ENCODE measurements at regions not wholly inside any gene's neighbourhood (a gene's known extent, or its start where the extent isn't known, plus 50 kb on each side); places are given as distances from the start of the nearest gene placed in this dataset.

DNA sequence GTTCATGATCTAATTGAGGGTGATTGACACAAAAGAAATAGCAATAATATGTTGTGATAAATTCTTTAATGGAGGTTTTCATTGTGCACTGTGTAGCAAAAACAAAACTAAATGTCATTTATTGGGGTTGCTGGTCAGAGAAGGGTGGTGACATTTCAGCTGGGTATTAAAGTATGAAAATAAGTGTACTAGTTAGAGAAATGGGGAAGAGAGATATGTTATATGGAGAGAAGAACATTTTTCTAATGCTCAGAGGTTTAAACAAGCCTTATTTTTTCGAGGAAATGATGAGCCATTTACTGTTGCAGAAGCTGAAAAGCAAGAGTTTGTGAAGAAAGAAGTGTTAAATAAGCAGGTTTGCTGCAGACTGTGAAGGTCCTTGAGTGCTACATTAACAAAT, 142.7 kb upstream of the PAQR3 start:
- TF ChIP-seq YY1 (IDR thresholded peaks at IDR 0.05; ENCODE audit: low read depth) = no peak
- no peak for TF ChIP-seq TAF1 (IDR thresholded peaks at IDR 0.05; ENCODE audit: low read depth)
- TF ChIP-seq TCF12 (IDR thresholded peaks at IDR 0.05; ENCODE audit: low read depth) = no peak
- TF ChIP-seq CEBPB (IDR thresholded peaks at IDR 0.05) = no peak
- no peak for TF ChIP-seq EP300 (IDR thresholded peaks at IDR 0.05; ENCODE audit: borderline replicate concordance)
- no peak for TF ChIP-seq CREB1 (IDR thresholded peaks at IDR 0.05; ENCODE audit: low read depth)
- no peak for TF ChIP-seq NFIC (IDR thresholded peaks at IDR 0.05)
- TF ChIP-seq, protein P1, sequence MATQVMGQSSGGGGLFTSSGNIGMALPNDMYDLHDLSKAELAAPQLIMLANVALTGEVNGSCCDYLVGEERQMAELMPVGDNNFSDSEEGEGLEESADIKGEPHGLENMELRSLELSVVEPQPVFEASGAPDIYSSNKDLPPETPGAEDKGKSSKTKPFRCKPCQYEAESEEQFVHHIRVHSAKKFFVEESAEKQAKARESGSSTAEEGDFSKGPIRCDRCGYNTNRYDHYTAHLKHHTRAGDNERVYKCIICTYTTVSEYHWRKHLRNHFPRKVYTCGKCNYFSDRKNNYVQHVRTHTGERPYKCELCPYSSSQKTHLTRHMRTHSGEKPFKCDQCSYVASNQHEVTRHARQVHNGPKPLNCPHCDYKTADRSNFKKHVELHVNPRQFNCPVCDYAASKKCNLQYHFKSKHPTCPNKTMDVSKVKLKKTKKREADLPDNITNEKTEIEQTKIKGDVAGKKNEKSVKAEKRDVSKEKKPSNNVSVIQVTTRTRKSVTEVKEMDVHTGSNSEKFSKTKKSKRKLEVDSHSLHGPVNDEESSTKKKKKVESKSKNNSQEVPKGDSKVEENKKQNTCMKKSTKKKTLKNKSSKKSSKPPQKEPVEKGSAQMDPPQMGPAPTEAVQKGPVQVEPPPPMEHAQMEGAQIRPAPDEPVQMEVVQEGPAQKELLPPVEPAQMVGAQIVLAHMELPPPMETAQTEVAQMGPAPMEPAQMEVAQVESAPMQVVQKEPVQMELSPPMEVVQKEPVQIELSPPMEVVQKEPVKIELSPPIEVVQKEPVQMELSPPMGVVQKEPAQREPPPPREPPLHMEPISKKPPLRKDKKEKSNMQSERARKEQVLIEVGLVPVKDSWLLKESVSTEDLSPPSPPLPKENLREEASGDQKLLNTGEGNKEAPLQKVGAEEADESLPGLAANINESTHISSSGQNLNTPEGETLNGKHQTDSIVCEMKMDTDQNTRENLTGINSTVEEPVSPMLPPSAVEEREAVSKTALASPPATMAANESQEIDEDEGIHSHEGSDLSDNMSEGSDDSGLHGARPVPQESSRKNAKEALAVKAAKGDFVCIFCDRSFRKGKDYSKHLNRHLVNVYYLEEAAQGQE (IDR thresholded peaks at IDR 0.05; ENCODE audit: low read depth) = no peak
- no peak for TF ChIP-seq FOXM1 (IDR thresholded peaks at IDR 0.05; ENCODE audit: borderline replicate concordance, low read depth)
- no peak for TF ChIP-seq TEAD4 (IDR thresholded peaks at IDR 0.05)
- TF ChIP-seq, protein P2, sequence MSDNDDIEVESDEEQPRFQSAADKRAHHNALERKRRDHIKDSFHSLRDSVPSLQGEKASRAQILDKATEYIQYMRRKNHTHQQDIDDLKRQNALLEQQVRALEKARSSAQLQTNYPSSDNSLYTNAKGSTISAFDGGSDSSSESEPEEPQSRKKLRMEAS (IDR thresholded peaks at IDR 0.05) = no peak
- no peak for TF ChIP-seq EGR1 (IDR thresholded peaks at IDR 0.05)
- no peak for TF ChIP-seq ZBTB7A (IDR thresholded peaks at IDR 0.05; ENCODE audit: low read depth)

DNA sequence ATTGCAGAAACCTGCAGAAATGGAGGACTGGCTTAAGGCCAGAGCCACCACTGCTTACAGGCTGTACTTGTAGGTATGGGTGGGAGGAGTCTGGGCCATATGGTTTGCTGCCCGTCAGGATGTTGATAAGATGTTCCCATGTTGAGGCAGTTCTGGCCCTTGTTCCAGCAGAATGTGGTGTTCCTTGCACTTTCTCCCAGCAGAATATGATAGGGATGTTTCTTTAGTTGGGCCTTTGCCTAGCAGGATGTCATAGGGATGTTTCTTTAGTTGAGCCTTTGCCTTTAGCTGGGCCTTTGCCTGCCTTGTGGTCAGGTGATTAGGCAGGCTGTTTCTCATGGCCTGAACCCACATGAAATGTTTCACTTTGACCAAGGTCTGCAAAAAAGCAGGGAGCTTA, 139.1 kb upstream of the PAQR3 start:
- no peak for TF ChIP-seq ZBTB7A (IDR thresholded peaks at IDR 0.05; ENCODE audit: low read depth)
- no peak for TF ChIP-seq CEBPB (IDR thresholded peaks at IDR 0.05)
- TF ChIP-seq TCF12 (IDR thresholded peaks at IDR 0.05; ENCODE audit: low read depth) = no peak
- TF ChIP-seq FOXM1 (IDR thresholded peaks at IDR 0.05; ENCODE audit: borderline replicate concordance, low read depth) = no peak
- TF ChIP-seq, protein P3, sequence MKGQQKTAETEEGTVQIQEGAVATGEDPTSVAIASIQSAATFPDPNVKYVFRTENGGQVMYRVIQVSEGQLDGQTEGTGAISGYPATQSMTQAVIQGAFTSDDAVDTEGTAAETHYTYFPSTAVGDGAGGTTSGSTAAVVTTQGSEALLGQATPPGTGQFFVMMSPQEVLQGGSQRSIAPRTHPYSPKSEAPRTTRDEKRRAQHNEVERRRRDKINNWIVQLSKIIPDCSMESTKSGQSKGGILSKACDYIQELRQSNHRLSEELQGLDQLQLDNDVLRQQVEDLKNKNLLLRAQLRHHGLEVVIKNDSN (IDR thresholded peaks at IDR 0.05) = no peak
- TF ChIP-seq, protein P2 (IDR thresholded peaks at IDR 0.05) = no peak
- no peak for TF ChIP-seq RAD21 (IDR thresholded peaks at IDR 0.05; ENCODE audit: low read depth)
- TF ChIP-seq YY1 (IDR thresholded peaks at IDR 0.05; ENCODE audit: low read depth) = no peak
- TF ChIP-seq TAF1 (IDR thresholded peaks at IDR 0.05; ENCODE audit: low read depth) = no peak
- TF ChIP-seq TEAD4 (IDR thresholded peaks at IDR 0.05) = no peak
- TF ChIP-seq, protein P1 (IDR thresholded peaks at IDR 0.05; ENCODE audit: low read depth) = no peak
- no peak for TF ChIP-seq CREB1 (IDR thresholded peaks at IDR 0.05; ENCODE audit: low read depth)
- TF ChIP-seq EGR1 (IDR thresholded peaks at IDR 0.05) = no peak

DNA sequence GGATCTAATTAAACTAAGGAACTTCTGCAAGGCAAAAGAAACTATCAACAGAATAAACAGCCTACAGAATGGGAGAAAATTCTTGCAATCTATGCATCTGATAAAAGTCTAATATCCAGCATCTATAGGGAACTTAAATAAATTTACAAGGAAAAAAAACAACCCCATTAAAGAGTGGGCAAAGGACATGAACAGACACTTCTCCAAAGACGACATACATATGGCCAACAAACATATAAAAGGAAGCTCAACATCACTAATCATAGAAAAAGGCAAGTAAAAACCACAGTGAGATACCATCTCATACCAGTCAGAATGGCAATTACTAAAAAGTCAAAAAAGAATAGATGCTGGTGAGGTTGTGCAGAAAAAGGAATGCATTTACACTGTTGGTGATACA, 134.8 kb upstream of the PAQR3 start:
- TF ChIP-seq EP300 (IDR thresholded peaks at IDR 0.05; ENCODE audit: borderline replicate concordance) (no peak), RAD21 (IDR thresholded peaks at IDR 0.05; ENCODE audit: low read depth) (no peak), TEAD4 (IDR thresholded peaks at IDR 0.05) (no peak), FOXM1 (IDR thresholded peaks at IDR 0.05; ENCODE audit: borderline replicate concordance, low read depth) (no peak)

DNA sequence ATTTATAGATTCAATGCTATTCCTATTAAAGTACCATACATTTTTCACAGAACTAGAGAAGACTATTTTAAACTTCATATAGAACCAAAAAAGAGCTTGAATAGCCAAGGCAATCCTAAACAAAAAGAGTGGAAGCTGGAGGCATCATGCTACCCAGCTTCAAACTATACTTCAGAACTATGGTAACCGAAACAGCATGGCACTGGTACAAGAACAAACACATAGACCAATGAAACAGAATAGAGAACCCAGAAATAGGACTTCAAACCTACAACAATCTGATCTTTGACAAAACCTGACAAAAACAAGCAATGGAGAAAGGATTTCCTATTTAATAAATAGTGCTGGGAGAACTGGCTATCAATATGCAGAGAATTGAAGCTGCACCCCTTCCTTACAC, 134.2 kb upstream of the PAQR3 start:
- no peak for TF ChIP-seq YY1 (IDR thresholded peaks at IDR 0.05; ENCODE audit: low read depth)
- TF ChIP-seq EGR1 (IDR thresholded peaks at IDR 0.05) = no peak
- TF ChIP-seq, protein P2 (IDR thresholded peaks at IDR 0.05) = no peak
- TF ChIP-seq, protein P3 (IDR thresholded peaks at IDR 0.05) = no peak
- TF ChIP-seq CEBPB (IDR thresholded peaks at IDR 0.05) = no peak
- TF ChIP-seq RAD21 (IDR thresholded peaks at IDR 0.05; ENCODE audit: low read depth) = no peak
- TF ChIP-seq CREB1 (IDR thresholded peaks at IDR 0.05; ENCODE audit: low read depth) = no peak
- TF ChIP-seq TEAD4 (IDR thresholded peaks at IDR 0.05) = no peak
- TF ChIP-seq TCF12 (IDR thresholded peaks at IDR 0.05; ENCODE audit: low read depth) = no peak
- no peak for TF ChIP-seq FOXM1 (IDR thresholded peaks at IDR 0.05; ENCODE audit: borderline replicate concordance, low read depth)
- TF ChIP-seq, protein P1 (IDR thresholded peaks at IDR 0.05; ENCODE audit: low read depth) = no peak
- no peak for TF ChIP-seq TAF1 (IDR thresholded peaks at IDR 0.05; ENCODE audit: low read depth)
- no peak for TF ChIP-seq NFIC (IDR thresholded peaks at IDR 0.05)
- TF ChIP-seq ZBTB7A (IDR thresholded peaks at IDR 0.05; ENCODE audit: low read depth) = no peak

All from Ishikawa (cell line).